Fibroblast of lung (primary cell): ENCODE measurements at regions not wholly inside any gene's neighbourhood (a gene's known extent, or its start where the extent isn't known, plus 50 kb on each side); places are given as distances from the start of the nearest gene placed in this dataset.

Experiments
- DNase-seq, 2 donors: peaks; one replicate each; pipeline versions ENCODE4 v3.0.0 to v3.0.0-alpha.2; 2010; ENCODE audit warnings: low read depth in 2 of 2
- H2AFZ ChIP-seq: 2 replicates; pipeline ENCODE4 v1.5.1; 2012; ENCODE audit warnings: low read length, control low read depth, inconsistent platforms
- H3K27ac ChIP-seq: 2 replicates; pipeline ENCODE4 v1.5.1; 2011; ENCODE audit warnings: low read length, control low read depth; ENCODE audit not compliant: insufficient read depth
- H3K27me3 ChIP-seq: 2 replicates; pipeline ENCODE4 v1.5.1; 2011; ENCODE audit warnings: mild to moderate bottlenecking, low read length; ENCODE audit not compliant: control insufficient read depth, insufficient read depth
- H3K36me3 ChIP-seq: 2 replicates; pipeline ENCODE4 v1.5.1; 2011; ENCODE audit warnings: low read length; ENCODE audit not compliant: control insufficient read depth, insufficient read depth
- H3K4me1 ChIP-seq: 2 replicates; pipeline ENCODE4 v1.5.1; 2011; ENCODE audit warnings: low read length; ENCODE audit not compliant: control insufficient read depth, insufficient read depth; ENCODE audit errors: extremely low read depth
- H3K4me2 ChIP-seq: 2 replicates; pipeline ENCODE4 v1.5.1; 2011; ENCODE audit warnings: low read length, control low read depth; ENCODE audit not compliant: insufficient read depth; ENCODE audit errors: extremely low read depth
- H3K4me3 ChIP-seq, 4 experiments: fragments of 200-600 bp in 1 of 4; sonication (generic) in 1 of 4; replicated peaks in 1 of 4; 2 replicates each; pipeline ENCODE4 v1.5.1; 2011 to 2016; ENCODE audit warnings: low read length in 4 of 4, low read depth in 3 of 4, mild to moderate bottlenecking in 3 of 4, control low read depth in 2 of 4, inconsistent platforms in 1 of 4, mixed read lengths in 1 of 4; ENCODE audit not compliant: insufficient read depth in 1 of 4; ENCODE audit errors: control extremely low read depth in 1 of 4
- H3K79me2 ChIP-seq: 2 replicates; pipeline ENCODE4 v1.5.1; 2012; ENCODE audit warnings: mild to moderate bottlenecking, low read length, inconsistent platforms; ENCODE audit not compliant: control insufficient read depth, insufficient read depth
- H3K9ac ChIP-seq: 2 replicates; pipeline ENCODE4 v1.5.1; 2011; ENCODE audit warnings: mild to moderate bottlenecking, low read length, control low read depth; ENCODE audit not compliant: insufficient read depth
- H3K9me3 ChIP-seq: 2 replicates; pipeline ENCODE4 v1.5.1; 2012; ENCODE audit warnings: low read depth, low read length; ENCODE audit not compliant: control insufficient read depth, insufficient read depth
- H4K20me1 ChIP-seq: 2 replicates; pipeline ENCODE4 v1.5.1; 2011; ENCODE audit warnings: low read length; ENCODE audit not compliant: control insufficient read depth, insufficient read depth; ENCODE audit errors: extremely low read depth
- EZH2 ChIP-seq: IDR thresholded peaks from 2 replicates; pipeline ENCODE4 v1.5.1; 2012; ENCODE audit warnings: low read length, control low read depth, mild to moderate bottlenecking; ENCODE audit errors: missing control alignments
- TF ChIP-seq, protein P1 (sequence below), 2 donors: IDR thresholded peaks in 1 of 2; conservative IDR thresholded peaks in 1 of 2; 1 replicate in 1 of 2; 2 replicates in 1 of 2; pipeline ENCODE4 v1.5.1; 2011 to 2012; ENCODE audit warnings: low read length in 2 of 2, control low read depth in 1 of 2, inconsistent platforms in 1 of 2, low read depth in 1 of 2, mild to moderate bottlenecking in 1 of 2

DNA sequence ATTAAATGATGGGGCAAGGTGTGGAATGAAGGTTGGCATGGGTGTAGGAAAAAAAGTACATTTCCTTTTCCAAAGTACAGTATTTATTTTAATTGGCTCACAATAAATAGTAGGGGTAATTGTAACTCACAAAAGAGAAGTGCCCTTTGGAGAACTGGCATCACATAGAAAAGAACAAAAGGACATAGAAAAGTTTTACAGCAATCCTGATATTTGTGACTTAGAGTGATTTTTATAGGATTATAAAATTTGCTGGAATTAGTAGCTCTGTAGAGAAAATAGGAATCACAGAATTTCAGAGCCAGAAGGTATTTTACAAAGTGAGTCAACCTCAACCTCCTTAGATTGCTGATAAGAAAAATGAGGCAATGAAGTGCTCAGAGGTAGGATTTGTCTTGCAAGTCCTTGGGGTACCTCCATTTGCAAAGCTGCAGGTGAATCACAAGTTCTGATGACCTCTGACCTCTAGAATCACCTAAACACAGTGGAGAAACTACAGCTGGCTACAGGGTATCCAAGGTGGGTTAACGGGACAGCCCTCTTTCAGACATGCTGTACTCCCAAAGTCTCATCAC is 133.6 kb downstream of the SOCS6 start:
- Histone ChIP-seq H3K79me2 (no peaks in the 10 kb centered on the region), H3K27ac (peak overlapping the region; percentile 35), H3K27me3 (no peaks in the 10 kb centered on the region), H3K9me3 (no peaks in the 10 kb centered on the region), H4K20me1 (no peaks in the 10 kb centered on the region), H3K9ac (no peak overlapping the region), H2AFZ (no peak overlapping the region), H3K4me3 (no peak overlapping the region), H3K4me1 (peaks cover 26% of the 10 kb centered on the region), H3K4me2 (peak overlapping the region; percentile 52), H3K36me3 (no peaks in the 10 kb centered on the region)
- TF ChIP-seq, protein P1, sequence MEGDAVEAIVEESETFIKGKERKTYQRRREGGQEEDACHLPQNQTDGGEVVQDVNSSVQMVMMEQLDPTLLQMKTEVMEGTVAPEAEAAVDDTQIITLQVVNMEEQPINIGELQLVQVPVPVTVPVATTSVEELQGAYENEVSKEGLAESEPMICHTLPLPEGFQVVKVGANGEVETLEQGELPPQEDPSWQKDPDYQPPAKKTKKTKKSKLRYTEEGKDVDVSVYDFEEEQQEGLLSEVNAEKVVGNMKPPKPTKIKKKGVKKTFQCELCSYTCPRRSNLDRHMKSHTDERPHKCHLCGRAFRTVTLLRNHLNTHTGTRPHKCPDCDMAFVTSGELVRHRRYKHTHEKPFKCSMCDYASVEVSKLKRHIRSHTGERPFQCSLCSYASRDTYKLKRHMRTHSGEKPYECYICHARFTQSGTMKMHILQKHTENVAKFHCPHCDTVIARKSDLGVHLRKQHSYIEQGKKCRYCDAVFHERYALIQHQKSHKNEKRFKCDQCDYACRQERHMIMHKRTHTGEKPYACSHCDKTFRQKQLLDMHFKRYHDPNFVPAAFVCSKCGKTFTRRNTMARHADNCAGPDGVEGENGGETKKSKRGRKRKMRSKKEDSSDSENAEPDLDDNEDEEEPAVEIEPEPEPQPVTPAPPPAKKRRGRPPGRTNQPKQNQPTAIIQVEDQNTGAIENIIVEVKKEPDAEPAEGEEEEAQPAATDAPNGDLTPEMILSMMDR (conservative IDR thresholded peaks at IDR 0.05 in 1 of 2, IDR thresholded peaks at IDR 0.05 in 1 of 2; ENCODE audit: low read depth in 1 of 2, low read length in 2 of 2), result no peak
- no peak for TF ChIP-seq EZH2
- peak in 1 of 2 donors; percentile 82 for DNase-seq

DNA sequence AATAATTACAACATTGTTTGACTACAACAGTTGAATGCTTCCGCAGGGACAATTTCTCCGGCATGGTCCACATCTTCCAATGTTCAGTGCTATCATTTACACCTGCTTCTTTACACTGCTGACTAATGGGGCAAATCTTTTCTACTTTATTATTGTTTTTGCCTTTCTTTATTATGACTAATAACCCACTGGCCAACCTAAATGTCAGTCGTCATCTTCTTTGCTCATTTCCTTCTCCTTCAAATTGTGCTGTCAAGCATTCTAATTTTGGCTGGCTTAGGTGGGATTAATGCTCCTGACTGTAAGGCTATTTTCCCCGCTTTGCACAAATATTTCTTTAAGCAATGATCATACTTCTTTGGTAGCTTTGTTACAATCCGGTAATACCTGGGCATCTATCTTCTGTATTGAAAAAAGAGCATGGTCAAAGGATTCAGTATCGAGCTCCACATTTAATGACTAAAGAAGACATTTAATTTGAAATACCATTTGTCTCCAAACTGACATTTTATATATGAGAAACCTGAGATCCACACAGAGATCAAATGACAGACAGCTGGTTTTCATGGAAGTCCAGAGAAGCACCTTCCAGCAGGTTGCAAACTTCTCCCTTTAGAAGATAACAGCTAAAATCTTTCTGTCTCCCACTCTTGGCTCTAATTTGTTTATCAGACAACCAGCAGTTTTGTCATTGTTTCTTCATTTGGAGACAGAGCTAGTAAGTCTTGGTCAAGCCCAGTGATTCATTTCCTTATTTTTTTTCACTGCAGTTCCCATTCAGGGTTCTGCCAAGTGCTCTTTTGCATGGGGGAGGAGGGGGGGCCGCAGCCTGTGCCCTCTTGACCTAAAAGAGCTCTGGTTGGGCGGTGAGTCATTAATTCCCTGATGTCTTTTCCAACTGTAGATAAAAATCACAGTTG is 132.9 kb downstream of the SOCS6 start:
- H3K9me3 ChIP-seq, result no peaks in the 10 kb centered on the region
- H3K79me2 ChIP-seq, result no peaks in the 10 kb centered on the region
- no peak for TF ChIP-seq EZH2
- TF ChIP-seq, protein P1 (conservative IDR thresholded peaks at IDR 0.05 in 1 of 2, IDR thresholded peaks at IDR 0.05 in 1 of 2; ENCODE audit: low read depth in 1 of 2, low read length in 2 of 2), result no peak
- no peak overlapping the region for H2AFZ ChIP-seq
- H3K36me3 ChIP-seq, result no peaks in the 10 kb centered on the region
- no peak overlapping the region for H3K4me3 ChIP-seq
- H3K9ac ChIP-seq, result no peak overlapping the region
- H4K20me1 ChIP-seq, result no peaks in the 10 kb centered on the region
- H3K27me3 ChIP-seq, result no peaks in the 10 kb centered on the region
- H3K4me1 ChIP-seq, result peaks cover 26% of the 10 kb centered on the region
- H3K4me2 ChIP-seq, result peak overlapping the region; percentile 61
- H3K27ac ChIP-seq, result peak overlapping the region; percentile 70
- peak; percentile 95 to 98 for DNase-seq

DNA sequence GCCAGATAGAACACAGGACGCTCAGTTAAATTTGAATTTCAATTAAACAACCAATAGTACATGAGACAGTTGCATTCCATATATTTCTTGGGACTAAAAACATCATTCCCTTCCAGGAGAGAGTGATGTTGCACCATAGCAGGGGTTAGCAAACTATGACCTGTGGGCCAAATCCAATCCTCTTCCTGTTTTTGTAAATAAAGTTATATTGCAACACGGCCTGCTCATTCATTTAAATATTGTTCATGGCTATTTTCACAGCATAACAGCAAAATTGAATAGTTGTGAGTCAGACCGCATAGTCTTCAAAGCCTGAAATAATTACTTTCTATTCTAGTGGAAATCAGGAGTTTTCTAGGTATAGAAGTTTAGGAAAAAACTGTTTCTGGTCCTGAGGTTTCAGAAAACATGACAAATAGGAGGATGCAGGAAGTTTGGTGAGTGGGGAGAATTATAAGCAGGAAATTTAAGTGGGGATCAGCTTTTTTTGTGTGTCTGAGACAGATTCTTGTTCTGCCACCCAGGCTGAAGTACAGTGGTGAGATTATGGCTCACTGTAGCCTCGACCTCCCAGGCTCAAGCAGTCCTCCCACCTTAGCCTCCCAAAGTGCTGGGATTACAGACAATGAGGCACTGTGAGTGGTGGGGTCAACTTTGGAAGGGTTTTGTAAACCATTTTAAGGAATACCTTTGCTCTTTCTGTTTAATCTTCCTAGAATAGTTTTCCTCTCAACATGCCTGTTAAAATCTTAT is 131.5 kb downstream of the SOCS6 start:
- DNase-seq, result peak; percentile 76 to 93
- H3K9me3 ChIP-seq, result no peaks in the 10 kb centered on the region
- no peaks in the 10 kb centered on the region for H3K27me3 ChIP-seq
- H4K20me1 ChIP-seq, result no peaks in the 10 kb centered on the region
- H3K9ac ChIP-seq, result no peak overlapping the region
- peak overlapping the region; percentile 78 for H3K27ac ChIP-seq
- no peak overlapping the region for H3K4me3 ChIP-seq
- no peak for TF ChIP-seq EZH2
- TF ChIP-seq, protein P1 (conservative IDR thresholded peaks at IDR 0.05 in 1 of 2, IDR thresholded peaks at IDR 0.05 in 1 of 2; ENCODE audit: low read depth in 1 of 2, low read length in 2 of 2), result no peak
- H3K4me2 ChIP-seq, result peak overlapping the region; percentile 51
- peaks cover 26% of the 10 kb centered on the region for H3K4me1 ChIP-seq
- H3K36me3 ChIP-seq, result no peaks in the 10 kb centered on the region
- H2AFZ ChIP-seq, result no peak overlapping the region
- H3K79me2 ChIP-seq, result no peaks in the 10 kb centered on the region
